Keratinocyte (primary cell): ENCODE measurements at regions not wholly inside any gene's neighbourhood (a gene's known extent, or its start where the extent isn't known, plus 50 kb on each side); places are given as distances from the start of the nearest gene placed in this dataset.

Source experiments
- DNase-seq: peaks from one replicate; pipeline ENCODE4 v3.0.0-alpha.2; 2011; ENCODE audit warnings: low read depth, missing footprints, low spot score
- FAIRE-seq: peaks from 2 replicates; lab custom pipeline; 2011; peaks lifted over from hg19 to GRCh38; lab: Jason Lieb, UNC
- H2AFZ ChIP-seq: 2 replicates; pipeline ENCODE4 v1.6.0; 2012; ENCODE audit warnings: low read length, control low read depth, inconsistent platforms; ENCODE audit not compliant: control insufficient read depth
- H3K27ac ChIP-seq: 2 replicates; pipeline ENCODE4 v1.5.1; 2011; ENCODE audit warnings: low read length; ENCODE audit not compliant: control insufficient read depth, insufficient read depth
- H3K27me3 ChIP-seq: 3 replicates; pipeline ENCODE4 v1.6.0; 2011; ENCODE audit warnings: low read length; ENCODE audit not compliant: control insufficient read depth, insufficient read depth; ENCODE audit errors: extremely low read depth
- H3K36me3 ChIP-seq, 2 experiments: 2 replicates in 1 of 2; 3 replicates in 1 of 2; pipeline ENCODE4 v1.5.1; 2011; ENCODE audit warnings: low read length in 2 of 2, mild to moderate bottlenecking in 1 of 2; ENCODE audit not compliant: control insufficient read depth in 2 of 2, insufficient read depth in 2 of 2; ENCODE audit errors: extremely low read depth in 1 of 2
- H3K4me1 ChIP-seq: 3 replicates; pipeline ENCODE4 v1.5.1; 2011; ENCODE audit warnings: low read length; ENCODE audit not compliant: control insufficient read depth, insufficient read depth; ENCODE audit errors: extremely low read depth
- H3K4me2 ChIP-seq: 3 replicates; pipeline ENCODE4 v1.6.0; 2011; ENCODE audit warnings: low read depth, low read length; ENCODE audit not compliant: control insufficient read depth, insufficient read depth; ENCODE audit errors: extremely low read depth
- H3K4me3 ChIP-seq, 3 experiments: fragments of 200-600 bp in 1 of 3; sonication (generic) in 1 of 3; 2 replicates in 2 of 3; 3 replicates in 1 of 3; pipeline ENCODE4 v1.5.1; 2011 to 2016; ENCODE audit warnings: low read length in 3 of 3, mild to moderate bottlenecking in 3 of 3, control low read depth in 2 of 3, inconsistent platforms in 1 of 3, low read depth in 1 of 3, mixed read lengths in 1 of 3, mixed run types in 1 of 3, moderate library complexity in 1 of 3; ENCODE audit not compliant: control insufficient read depth in 2 of 3, insufficient read depth in 2 of 3; ENCODE audit errors: extremely low read depth in 1 of 3
- H3K79me2 ChIP-seq: 2 replicates; pipeline ENCODE4 v1.6.0; 2012; ENCODE audit warnings: low read length; ENCODE audit not compliant: control insufficient read depth, insufficient read depth
- H3K9ac ChIP-seq: 3 replicates; pipeline ENCODE4 v1.6.0; 2011; ENCODE audit warnings: low read length; ENCODE audit not compliant: control insufficient read depth, insufficient read depth; ENCODE audit errors: extremely low read depth
- H3K9me1 ChIP-seq: 3 replicates; pipeline ENCODE4 v1.6.0; 2011; ENCODE audit warnings: low read length; ENCODE audit not compliant: control insufficient read depth, insufficient read depth; ENCODE audit errors: extremely low read depth
- H3K9me3 ChIP-seq: 2 replicates; pipeline ENCODE4 v1.5.1; 2012; ENCODE audit warnings: low read depth, low read length; ENCODE audit not compliant: control insufficient read depth
- H4K20me1 ChIP-seq: 3 replicates; pipeline ENCODE4 v1.6.0; 2011; ENCODE audit warnings: low read length; ENCODE audit not compliant: control insufficient read depth, insufficient read depth; ENCODE audit errors: extremely low read depth
- EZH2 ChIP-seq: IDR thresholded peaks from one replicate; pipeline ENCODE4 v1.6.1; 2012; ENCODE audit warnings: inconsistent platforms, mild to moderate bottlenecking, low read length, moderate library complexity
- dilution Hi-C: fragments of 300-500 bp; cut with MboI; formaldehyde crosslinking; loops from one replicate; pipeline ENCODE4 v1.7.0; 2020; ENCODE audit warnings: low sequenced_read_pairs; ENCODE audit not compliant: extremely low pct_ligation_motif_present
- TF ChIP-seq, protein P1 (sequence below), 3 experiments: IDR thresholded peaks in 1 of 3; conservative IDR thresholded peaks in 1 of 3; optimal IDR thresholded peaks in 1 of 3; 2 replicates in 2 of 3; 3 replicates in 1 of 3; pipeline versions ENCODE3 to v1.5.1; 2011; ENCODE audit warnings: low read length in 3 of 3, mild to moderate bottlenecking in 3 of 3, moderate library complexity in 2 of 3, control low read depth in 1 of 3, inconsistent platforms in 1 of 3; ENCODE audit not compliant: insufficient read depth in 2 of 3; ENCODE audit errors: extremely low read depth in 1 of 3

DNA sequence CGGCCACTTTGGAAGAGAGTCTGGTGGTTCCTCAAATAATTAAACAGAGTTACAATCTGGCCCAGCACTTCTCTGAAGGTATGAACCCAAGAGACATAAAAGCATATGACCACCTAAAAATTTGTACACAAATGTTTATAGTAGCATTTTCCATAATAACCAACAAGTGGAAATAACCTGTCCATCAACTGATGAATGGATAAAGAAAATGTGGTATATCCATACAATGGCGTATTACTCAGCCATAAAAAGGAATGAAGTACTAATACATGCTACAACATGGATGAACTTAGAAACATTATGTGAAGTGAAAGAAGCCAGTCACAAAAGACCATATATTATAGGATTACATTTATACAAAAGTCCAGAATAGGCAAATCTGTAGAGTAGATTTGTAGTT, 76.0 kb upstream of the RGPD5 start:
- no peaks in the 10 kb centered on the region for H3K9me1 ChIP-seq
- H2AFZ ChIP-seq: no peak overlapping the region
- H3K27me3 ChIP-seq: no peaks in the 10 kb centered on the region
- no peak overlapping the region for H3K4me3 ChIP-seq
- no peak overlapping the region for H3K4me2 ChIP-seq
- no peak overlapping the region for H3K9ac ChIP-seq
- no peak for DNase-seq
- no peak for FAIRE-seq
- H3K4me1 ChIP-seq: peaks cover 24% of the 10 kb centered on the region
- no peaks in the 10 kb centered on the region for H3K79me2 ChIP-seq
- no peak overlapping the region for H3K27ac ChIP-seq
- no peaks in the 10 kb centered on the region for H3K36me3 ChIP-seq
- H3K9me3 ChIP-seq: no peaks in the 10 kb centered on the region
- no peaks in the 10 kb centered on the region for H4K20me1 ChIP-seq
- dilution Hi-C loops: no loop called here
- no peak for TF ChIP-seq EZH2
- TF ChIP-seq, protein P1, sequence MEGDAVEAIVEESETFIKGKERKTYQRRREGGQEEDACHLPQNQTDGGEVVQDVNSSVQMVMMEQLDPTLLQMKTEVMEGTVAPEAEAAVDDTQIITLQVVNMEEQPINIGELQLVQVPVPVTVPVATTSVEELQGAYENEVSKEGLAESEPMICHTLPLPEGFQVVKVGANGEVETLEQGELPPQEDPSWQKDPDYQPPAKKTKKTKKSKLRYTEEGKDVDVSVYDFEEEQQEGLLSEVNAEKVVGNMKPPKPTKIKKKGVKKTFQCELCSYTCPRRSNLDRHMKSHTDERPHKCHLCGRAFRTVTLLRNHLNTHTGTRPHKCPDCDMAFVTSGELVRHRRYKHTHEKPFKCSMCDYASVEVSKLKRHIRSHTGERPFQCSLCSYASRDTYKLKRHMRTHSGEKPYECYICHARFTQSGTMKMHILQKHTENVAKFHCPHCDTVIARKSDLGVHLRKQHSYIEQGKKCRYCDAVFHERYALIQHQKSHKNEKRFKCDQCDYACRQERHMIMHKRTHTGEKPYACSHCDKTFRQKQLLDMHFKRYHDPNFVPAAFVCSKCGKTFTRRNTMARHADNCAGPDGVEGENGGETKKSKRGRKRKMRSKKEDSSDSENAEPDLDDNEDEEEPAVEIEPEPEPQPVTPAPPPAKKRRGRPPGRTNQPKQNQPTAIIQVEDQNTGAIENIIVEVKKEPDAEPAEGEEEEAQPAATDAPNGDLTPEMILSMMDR (optimal IDR thresholded peaks at IDR 0.05 in 1 of 3, IDR thresholded peaks at IDR 0.05 in 1 of 3, conservative IDR thresholded peaks at IDR 0.05 in 1 of 3; ENCODE audit: extremely low read depth in 1 of 3, insufficient read depth in 2 of 3, low read length in 3 of 3): no peak

DNA sequence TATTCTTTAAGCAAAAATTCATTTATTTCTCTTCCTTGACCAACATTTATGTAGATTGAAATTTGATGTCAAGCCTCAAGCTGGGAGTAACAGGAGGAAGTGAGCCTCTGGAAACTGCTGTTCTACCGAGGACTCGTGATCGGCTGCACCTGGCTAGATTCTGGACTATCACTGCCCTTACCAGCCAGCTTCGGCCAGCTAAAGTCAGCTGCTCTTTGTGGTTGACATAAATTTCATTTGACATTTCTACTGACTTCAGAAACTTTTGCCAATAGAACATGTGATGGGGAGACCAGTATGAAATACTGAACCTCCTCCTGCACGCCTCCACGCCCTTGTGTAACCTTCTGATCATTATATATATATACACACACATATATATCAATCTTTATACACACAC, 74.2 kb upstream of the RGPD5 start:
- TF ChIP-seq EZH2: no peak
- TF ChIP-seq, protein P1 (optimal IDR thresholded peaks at IDR 0.05 in 1 of 3, IDR thresholded peaks at IDR 0.05 in 1 of 3, conservative IDR thresholded peaks at IDR 0.05 in 1 of 3; ENCODE audit: extremely low read depth in 1 of 3, insufficient read depth in 2 of 3, low read length in 3 of 3): no peak
- H2AFZ ChIP-seq: no peak overlapping the region
- H3K9ac ChIP-seq: no peak overlapping the region
- no peaks in the 10 kb centered on the region for H3K27me3 ChIP-seq
- H3K36me3 ChIP-seq: no peaks in the 10 kb centered on the region
- dilution Hi-C loops: no loop called here
- H3K4me1 ChIP-seq: peaks cover 24% of the 10 kb centered on the region
- no peaks in the 10 kb centered on the region for H4K20me1 ChIP-seq
- DNase-seq (no peak), FAIRE-seq (no peak)
- no peaks in the 10 kb centered on the region for H3K9me1 ChIP-seq
- no peaks in the 10 kb centered on the region for H3K9me3 ChIP-seq
- no peak overlapping the region for H3K27ac ChIP-seq
- H3K4me2 ChIP-seq: no peak overlapping the region
- H3K4me3 ChIP-seq: no peak overlapping the region
- H3K79me2 ChIP-seq: no peaks in the 10 kb centered on the region
